Smooth muscle cell (in vitro differentiated cells): ENCODE measurements at regions not wholly inside any gene's neighbourhood (a gene's known extent, or its start where the extent isn't known, plus 50 kb on each side); places are given as distances from the start of the nearest gene placed in this dataset.

Experiments used
- DNase-seq: peaks from one replicate; lab custom pipeline; 2025; ENCODE audit not compliant: unreplicated experiment; lab: John Stamatoyannopoulos, UW
- H2AFZ ChIP-seq: fragments of 200-600 bp; sonication (generic); 2 replicates; pipeline ENCODE4 v1.6.0; 2016; ENCODE audit warnings: antibody characterized with exemption, low read depth, mild to moderate bottlenecking
- H3F3A ChIP-seq: fragments of 200-600 bp; sonication (generic); 2 replicates; pipeline ENCODE4 v1.6.0; 2017; ENCODE audit warnings: antibody characterized with exemption, low read depth
- H3K27ac ChIP-seq: fragments of 200-600 bp; sonication (generic); 2 replicates; pipeline ENCODE4 v1.5.1; 2016; ENCODE audit warnings: low read depth, mild to moderate bottlenecking
- H3K27me3 ChIP-seq: fragments of 200-600 bp; sonication (generic); 2 replicates; pipeline ENCODE4 v1.6.1; 2016; ENCODE audit warnings: low read depth, mild to moderate bottlenecking
- H3K36me3 ChIP-seq: fragments of 200-600 bp; sonication (generic); 2 replicates; pipeline ENCODE4 v1.5.1; 2016; ENCODE audit warnings: low read depth
- H3K4me1 ChIP-seq: fragments of 200-600 bp; sonication (generic); 2 replicates; pipeline ENCODE4 v1.5.1; 2016; ENCODE audit warnings: low read depth
- H3K4me2 ChIP-seq: fragments of 200-600 bp; sonication (generic); 2 replicates; pipeline ENCODE4 v1.6.0; 2016; ENCODE audit warnings: mild to moderate bottlenecking
- H3K4me3 ChIP-seq: fragments of 200-600 bp; sonication (generic); 2 replicates; pipeline ENCODE4 v1.5.1; 2016; ENCODE audit warnings: mild to moderate bottlenecking
- H3K79me2 ChIP-seq: fragments of 200-600 bp; sonication (generic); 2 replicates; pipeline ENCODE4 v1.6.0; 2016; ENCODE audit warnings: low read depth, mild to moderate bottlenecking
- H3K9ac ChIP-seq: fragments of 200-600 bp; sonication (generic); 2 replicates; pipeline ENCODE4 v1.6.0; 2016; ENCODE audit warnings: low read depth
- H3K9me3 ChIP-seq: fragments of 200-600 bp; sonication (generic); replicated peaks from 2 replicates; pipeline ENCODE4 v1.5.1; 2016; ENCODE audit warnings: low read depth
- H4K20me1 ChIP-seq: fragments of 200-600 bp; sonication (generic); 2 replicates; pipeline ENCODE4 v1.6.0; 2016; ENCODE audit warnings: low read depth
- WGBS: methylation state at CpG from one replicate; pipeline ENCODE4 v1.1.7; 2016; ENCODE audit warnings: low lambda C conversion rate; 5-methylcytosine and 5-hydroxymethylcytosine counted together
- TF ChIP-seq, protein P1 (sequence below): fragments of 200-600 bp; sonication (generic); IDR thresholded peaks from 2 replicates; pipeline ENCODE4 v1.5.1; 2017; ENCODE audit warnings: borderline replicate concordance, mild to moderate bottlenecking, antibody characterized with exemption; ENCODE audit not compliant: insufficient read depth, poor library complexity, severe bottlenecking

GRCh38 chr5:173736923-173737412 is 120.5 kb upstream of the BOD1 start:
- TF ChIP-seq, protein P1, sequence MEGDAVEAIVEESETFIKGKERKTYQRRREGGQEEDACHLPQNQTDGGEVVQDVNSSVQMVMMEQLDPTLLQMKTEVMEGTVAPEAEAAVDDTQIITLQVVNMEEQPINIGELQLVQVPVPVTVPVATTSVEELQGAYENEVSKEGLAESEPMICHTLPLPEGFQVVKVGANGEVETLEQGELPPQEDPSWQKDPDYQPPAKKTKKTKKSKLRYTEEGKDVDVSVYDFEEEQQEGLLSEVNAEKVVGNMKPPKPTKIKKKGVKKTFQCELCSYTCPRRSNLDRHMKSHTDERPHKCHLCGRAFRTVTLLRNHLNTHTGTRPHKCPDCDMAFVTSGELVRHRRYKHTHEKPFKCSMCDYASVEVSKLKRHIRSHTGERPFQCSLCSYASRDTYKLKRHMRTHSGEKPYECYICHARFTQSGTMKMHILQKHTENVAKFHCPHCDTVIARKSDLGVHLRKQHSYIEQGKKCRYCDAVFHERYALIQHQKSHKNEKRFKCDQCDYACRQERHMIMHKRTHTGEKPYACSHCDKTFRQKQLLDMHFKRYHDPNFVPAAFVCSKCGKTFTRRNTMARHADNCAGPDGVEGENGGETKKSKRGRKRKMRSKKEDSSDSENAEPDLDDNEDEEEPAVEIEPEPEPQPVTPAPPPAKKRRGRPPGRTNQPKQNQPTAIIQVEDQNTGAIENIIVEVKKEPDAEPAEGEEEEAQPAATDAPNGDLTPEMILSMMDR = no peak
- WGBS = 73% methylated on average over 8 of the region's 8 CpGs
- Histone ChIP-seq H3K4me3 (no peak overlapping the region), H3K79me2 (no peaks in the 10 kb centered on the region), H2AFZ (no peak overlapping the region), H3K27ac (no peak overlapping the region), H3K36me3 (no peaks in the 10 kb centered on the region), H3K9ac (no peak overlapping the region), H3K4me2 (no peak overlapping the region), H4K20me1 (no peaks in the 10 kb centered on the region), H3K27me3 (no peaks in the 10 kb centered on the region), H3K4me1 (no peaks in the 10 kb centered on the region), H3K9me3 (no peaks in the 10 kb centered on the region), H3F3A (no peaks in the 10 kb centered on the region)
- no peak for DNase-seq

DNA sequence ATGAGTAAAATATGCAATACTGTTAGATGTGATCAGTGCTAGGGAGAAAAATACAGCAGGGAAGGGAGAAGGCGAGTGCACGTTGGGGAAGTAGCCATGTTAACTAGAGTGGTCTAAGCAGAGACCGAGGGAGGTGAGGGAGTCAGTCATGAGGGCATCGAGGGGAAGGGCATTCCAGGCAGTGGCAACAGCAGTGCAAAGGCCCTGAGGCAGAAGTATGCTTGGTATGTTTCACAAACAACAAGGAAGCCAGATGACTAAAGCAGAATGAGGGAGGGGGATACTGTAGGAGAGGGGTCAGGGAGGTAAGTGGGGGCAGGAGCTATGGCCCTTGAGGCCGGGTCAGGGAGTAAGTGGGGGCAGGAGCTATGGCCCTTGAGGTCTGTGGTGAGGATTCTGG is 123.3 kb upstream of the BOD1 start:
- Histone ChIP-seq H4K20me1 (no peaks in the 10 kb centered on the region), H3F3A (no peaks in the 10 kb centered on the region), H3K36me3 (no peaks in the 10 kb centered on the region), H2AFZ (no peak overlapping the region), H3K4me1 (peaks cover 2% of the 10 kb centered on the region), H3K9ac (no peak overlapping the region), H3K9me3 (no peaks in the 10 kb centered on the region), H3K79me2 (no peaks in the 10 kb centered on the region), H3K27ac (no peak overlapping the region), H3K4me2 (no peak overlapping the region), H3K4me3 (no peak overlapping the region), H3K27me3 (no peaks in the 10 kb centered on the region)
- TF ChIP-seq, protein P1 = no peak
- WGBS = 76% methylated on average over 5 of the region's 5 CpGs
- no peak for DNase-seq

DNA sequence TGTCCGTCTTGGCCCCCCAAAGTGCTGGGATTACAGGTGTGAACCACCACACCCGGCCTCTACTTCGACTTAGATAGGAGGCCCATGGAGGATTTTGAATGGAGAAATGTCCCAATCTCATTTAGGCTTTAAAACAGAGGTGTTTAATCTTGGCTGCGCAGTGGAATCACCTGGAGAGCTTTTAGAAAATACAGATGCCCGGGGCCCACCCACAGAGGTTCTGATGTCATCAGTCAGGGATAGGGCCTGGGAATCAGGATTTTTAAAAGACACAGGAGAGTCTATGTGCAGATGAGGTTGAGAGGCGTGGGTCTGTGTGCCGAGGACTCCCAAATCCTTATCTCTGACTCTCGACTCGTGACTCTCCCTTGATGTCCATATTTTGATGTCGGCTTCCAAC is 124.0 kb upstream of the BOD1 start:
- H3K4me1 ChIP-seq = peaks cover 8% of the 10 kb centered on the region
- H2AFZ ChIP-seq = no peak overlapping the region
- DNase-seq = no peak
- no peak overlapping the region for H3K9ac ChIP-seq
- no peak overlapping the region for H3K4me2 ChIP-seq
- no peak overlapping the region for H3K27ac ChIP-seq
- no peaks in the 10 kb centered on the region for H4K20me1 ChIP-seq
- 94% methylated on average over 10 of the region's 10 CpGs for WGBS
- H3K36me3 ChIP-seq = no peaks in the 10 kb centered on the region
- no peaks in the 10 kb centered on the region for H3K79me2 ChIP-seq
- H3K9me3 ChIP-seq = no peaks in the 10 kb centered on the region
- no peaks in the 10 kb centered on the region for H3F3A ChIP-seq
- H3K4me3 ChIP-seq = no peak overlapping the region
- TF ChIP-seq, protein P1 = no peak
- no peaks in the 10 kb centered on the region for H3K27me3 ChIP-seq

GRCh38 chr5:173741087-173741486 is 124.6 kb upstream of the BOD1 start:
- TF ChIP-seq, protein P1 = no peak
- Histone ChIP-seq H3K4me2 (no peak overlapping the region), H3K9ac (no peak overlapping the region), H3K79me2 (no peaks in the 10 kb centered on the region), H2AFZ (no peak overlapping the region), H3K4me1 (peaks cover 15% of the 10 kb centered on the region), H3K4me3 (no peak overlapping the region), H3K27me3 (no peaks in the 10 kb centered on the region), H3K9me3 (no peaks in the 10 kb centered on the region), H3K27ac (no peak overlapping the region), H4K20me1 (no peaks in the 10 kb centered on the region), H3F3A (no peaks in the 10 kb centered on the region), H3K36me3 (no peaks in the 10 kb centered on the region)
- no peak for DNase-seq
- WGBS = 41% methylated on average over 8 of the region's 8 CpGs
